DMS153 treated with DMSO at 0.1 percent for 48 hours (cell line): ENCODE measurements at regions not wholly inside any gene's neighbourhood (a gene's known extent, or its start where the extent isn't known, plus 50 kb on each side); places are given as distances from the start of the nearest gene placed in this dataset.
"Not testable (repeated sequence)": the region's sequence is repeated elsewhere in the genome, so short reads cannot be mapped to it uniquely, and the experiment has no call there.

ENCODE experiments used
- DNase-seq: peaks from one replicate; lab custom pipeline; 2025; ENCODE audit not compliant: unreplicated experiment; lab: John Stamatoyannopoulos, UW

- no peak for DNase-seq
These were observed 683.3 kb downstream of the QKI start for GRCh38 chr6:164097551-164098398.

- DNase-seq: no peak
These were observed 682.5 kb downstream of the QKI start for GRCh38 chr6:164097056-164097455.

DNA sequence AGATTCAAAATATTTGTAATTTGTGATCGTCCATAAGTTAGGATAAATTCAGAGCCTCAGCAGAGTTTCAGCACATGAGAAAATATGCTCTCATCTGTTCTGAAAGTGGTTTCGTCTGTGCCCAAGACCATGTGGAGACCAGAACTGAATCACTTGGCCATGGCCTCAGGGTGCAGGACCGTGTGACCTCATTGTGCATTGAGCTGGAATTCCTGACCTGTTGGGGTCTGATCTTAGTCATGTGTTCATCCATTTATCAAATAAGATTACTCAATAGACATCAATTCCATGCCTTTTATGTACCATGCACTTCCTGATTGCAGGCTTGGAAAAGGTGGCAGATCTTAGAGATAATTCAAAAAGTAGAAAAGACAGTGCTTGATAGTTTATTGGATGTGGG lies 680.5 kb downstream of the QKI start:
- DNase-seq: no peak

- no peak for DNase-seq
These were observed 673.4 kb downstream of the QKI start for GRCh38 chr6:164087870-164088269.

DNA sequence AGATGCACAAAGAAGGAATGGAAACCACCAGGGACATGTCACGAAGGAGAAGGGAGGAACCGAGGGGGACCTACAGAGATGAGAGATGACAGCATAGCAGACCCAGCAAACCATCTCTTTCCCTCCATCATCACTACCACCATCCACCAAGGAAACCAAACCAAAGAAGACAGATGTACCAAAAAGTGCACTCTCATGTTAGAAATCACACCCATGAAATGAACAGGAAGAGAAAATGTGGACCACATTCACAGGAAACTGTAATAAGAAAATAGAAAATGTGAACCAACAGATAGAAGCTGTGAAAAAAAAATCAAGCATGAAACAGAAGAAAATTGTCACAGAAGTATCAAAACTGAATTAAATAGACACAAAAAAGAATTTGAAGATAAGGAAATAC lies 672.7 kb downstream of the QKI start:
- DNase-seq: no peak

DNA sequence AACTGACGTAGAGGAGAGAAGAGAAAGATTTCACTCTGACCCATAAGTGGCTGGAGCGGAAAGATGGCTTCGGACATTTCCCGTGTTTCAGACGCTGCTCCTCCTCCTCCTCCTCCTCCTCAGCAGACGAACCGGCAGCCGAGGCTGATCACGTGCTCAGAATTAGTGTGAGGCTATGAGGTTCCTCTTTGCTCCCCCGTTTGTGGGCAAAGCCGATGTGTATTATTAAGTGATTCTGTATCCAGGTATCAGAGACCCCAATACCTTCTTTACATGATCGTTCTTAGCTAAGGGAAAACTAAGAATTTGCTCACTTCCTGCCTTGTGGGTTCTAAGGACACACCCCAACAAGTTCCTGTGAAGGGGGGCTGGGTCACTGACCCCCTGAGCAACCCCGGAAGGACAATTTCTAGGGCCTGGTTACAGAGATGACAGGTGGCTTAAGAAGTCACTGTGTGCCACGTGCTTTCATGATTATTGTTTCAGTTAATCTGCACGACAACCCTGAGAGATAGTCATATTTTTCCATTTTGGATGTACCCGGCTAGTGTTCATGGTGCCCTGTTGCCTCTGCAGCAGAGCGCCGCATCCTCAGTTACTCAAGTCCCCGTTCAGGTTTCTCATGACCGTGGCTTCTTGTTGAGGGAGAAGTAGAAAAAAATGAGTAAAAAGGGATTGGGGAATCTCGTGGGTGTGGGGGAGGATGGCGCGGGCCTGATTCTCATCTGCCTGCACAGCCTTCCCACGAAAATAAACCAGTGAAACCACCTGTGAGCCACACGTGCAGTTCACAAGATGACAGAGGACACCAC lies 671.8 kb downstream of the QKI start:
- no peak for DNase-seq

GRCh38 chr6:164085091-164086075 lies 670.9 kb downstream of the QKI start:
- DNase-seq: no peak

DNA sequence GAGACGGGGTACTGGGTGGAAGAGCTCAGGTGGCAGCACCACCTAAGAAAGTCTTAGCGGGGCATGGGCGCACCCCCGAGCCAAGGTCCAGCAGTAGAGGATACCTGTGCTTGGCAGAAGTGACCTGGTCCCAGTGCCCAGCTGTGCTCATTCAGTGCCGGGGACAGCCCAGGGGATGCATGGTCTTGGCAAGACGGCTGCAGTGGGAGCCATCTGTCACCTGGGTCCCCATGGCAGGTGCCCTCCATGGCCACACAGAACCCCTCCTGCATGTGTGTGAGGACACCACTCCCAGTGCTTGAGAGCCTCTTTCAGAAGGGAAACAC lies 664.7 kb downstream of the QKI start:
- no peak for DNase-seq

- DNase-seq: no peak
These were observed 664.2 kb downstream of the QKI start for GRCh38 chr6:164078532-164079274.

DNA sequence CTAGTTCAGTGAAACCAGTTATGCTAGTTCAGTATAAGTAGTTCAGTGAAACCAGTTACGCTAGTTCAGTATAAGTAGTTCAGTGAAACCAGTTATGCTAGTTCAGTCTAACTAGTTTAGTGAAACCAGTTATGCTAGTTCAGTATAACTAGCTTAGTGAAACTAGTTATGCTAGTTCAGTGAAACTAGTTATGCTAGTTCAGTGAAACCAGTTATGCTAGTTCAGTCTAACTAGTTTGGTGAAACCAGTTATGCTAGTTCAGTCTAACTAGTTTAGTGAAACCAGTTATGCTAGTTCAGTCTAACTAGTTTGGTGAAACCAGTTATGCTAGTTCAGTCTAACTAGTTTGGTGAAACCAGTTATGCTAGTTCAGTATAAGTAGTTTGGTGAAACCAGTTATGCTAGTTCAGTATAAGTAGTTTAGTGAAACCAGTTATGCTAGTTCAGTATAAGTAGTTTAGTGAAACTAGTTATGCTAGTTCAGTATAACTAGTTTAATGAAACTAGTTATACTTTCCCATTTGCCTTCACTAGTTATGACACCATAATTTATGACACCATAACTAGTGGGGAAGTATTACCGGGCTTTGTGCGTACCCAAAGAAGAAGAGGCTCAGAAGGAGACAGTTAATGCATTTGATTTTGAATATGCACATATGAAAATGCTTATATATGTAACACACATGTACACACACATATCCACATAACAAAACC lies 662.5 kb downstream of the QKI start:
- not testable (repeated sequence) for DNase-seq

DNA sequence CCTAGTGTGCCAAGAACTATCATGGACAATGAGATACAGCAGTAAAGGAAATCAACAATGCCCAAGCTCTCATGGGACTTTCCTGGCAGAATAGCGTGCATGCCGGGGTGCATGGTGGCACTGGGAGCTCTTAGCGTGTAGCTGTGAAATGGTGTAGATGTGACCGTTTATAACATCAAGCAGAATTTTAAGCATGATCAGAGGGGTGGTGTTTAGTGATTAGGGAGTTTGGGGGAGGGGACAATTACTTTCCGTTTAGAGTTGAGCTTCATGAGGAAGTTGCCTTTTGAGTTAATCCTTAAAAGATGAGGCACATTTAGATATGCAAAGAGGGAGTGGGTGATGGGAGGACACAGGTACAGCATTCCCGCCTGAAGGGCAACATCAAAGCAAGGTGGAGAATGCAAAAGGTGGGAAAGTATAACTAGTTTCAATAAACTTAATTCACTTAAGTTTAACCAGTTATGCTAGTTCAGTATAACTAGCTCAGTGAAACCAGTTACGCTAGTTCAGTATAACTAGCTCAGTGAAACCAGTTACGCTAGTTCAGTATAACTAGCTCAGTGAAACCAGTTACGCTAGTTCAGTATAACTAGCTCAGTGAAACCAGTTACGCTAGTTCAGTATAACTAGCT lies 661.6 kb downstream of the QKI start:
- DNase-seq: no peak

DNA sequence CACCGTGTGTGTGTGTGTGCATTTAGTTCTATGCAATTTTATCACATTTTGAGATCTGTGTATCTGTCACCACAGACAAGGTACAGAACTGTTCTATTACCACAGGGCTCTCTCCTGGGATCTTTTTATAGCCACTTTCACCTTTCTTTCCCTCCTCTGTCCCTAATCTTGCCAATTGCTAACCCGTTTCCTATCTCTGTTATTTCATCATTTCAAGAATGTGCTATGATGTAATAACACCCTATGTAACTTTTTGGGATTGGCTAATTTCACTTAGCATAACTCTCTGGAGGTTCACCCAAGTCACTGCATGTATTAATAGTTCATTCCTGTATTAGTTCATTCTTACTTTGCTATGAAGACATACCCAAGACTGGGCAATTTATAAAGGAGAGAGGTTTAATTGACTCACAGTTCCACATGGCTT lies 657.7 kb downstream of the QKI start:
- DNase-seq: no peak

DNA sequence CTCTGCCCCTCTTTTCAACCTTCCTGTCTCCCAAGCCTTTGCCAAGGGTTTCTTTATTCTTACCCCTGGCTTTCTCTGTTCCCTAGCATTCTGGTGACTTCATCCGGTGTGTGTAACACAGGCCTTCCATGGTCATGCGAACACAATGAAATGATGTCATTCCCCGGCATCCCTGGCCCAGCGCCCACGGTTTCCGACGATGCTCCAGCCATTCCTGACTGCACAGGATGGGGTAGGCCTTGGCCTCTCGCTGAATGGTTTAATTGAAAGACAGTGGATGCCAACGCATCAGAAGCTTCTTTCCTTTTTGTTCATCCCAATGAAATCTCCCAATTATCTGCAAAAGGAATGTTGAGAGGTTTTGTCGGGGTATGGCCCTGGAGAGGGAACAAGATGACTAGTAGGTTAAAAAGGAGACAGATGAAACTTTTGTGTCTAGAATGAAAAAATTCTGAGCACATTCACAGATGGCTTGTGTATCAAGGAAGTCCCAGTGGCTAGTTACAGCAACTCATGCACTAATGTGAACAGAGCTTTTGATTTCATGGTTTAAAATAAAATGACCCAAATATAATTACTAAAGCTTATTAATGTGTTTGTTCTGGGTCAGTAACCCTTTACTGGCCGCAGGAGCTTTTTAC lies 655.0 kb downstream of the QKI start:
- DNase-seq: no peak

DNA sequence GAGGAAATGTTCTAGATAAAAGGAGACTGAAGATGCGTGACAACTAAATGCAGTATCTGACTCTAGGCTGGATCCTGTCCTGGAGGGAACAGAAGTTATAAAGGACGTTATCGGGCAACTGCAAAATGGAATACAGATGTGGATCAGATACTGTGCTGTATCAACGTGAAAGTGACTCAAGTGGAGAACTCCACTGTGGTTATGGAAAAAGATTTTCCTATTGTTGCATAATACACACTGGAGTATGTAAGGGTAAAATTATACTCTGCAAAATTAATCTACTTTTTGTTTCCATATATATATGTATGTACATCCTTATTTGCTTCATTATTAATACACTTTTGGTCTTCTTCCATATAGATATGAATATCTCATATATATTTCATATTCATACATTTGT lies 654.0 kb downstream of the QKI start:
- no peak for DNase-seq

- DNase-seq: no peak
These were observed 652.2 kb downstream of the QKI start for GRCh38 chr6:164066766-164067165.

GRCh38 chr6:164066335-164066734 lies 651.8 kb downstream of the QKI start:
- no peak for DNase-seq

- no peak for DNase-seq
These were observed 648.8 kb downstream of the QKI start for GRCh38 chr6:164063346-164063745.

GRCh38 chr6:164062872-164063271 lies 648.4 kb downstream of the QKI start:
- no peak for DNase-seq

DNA sequence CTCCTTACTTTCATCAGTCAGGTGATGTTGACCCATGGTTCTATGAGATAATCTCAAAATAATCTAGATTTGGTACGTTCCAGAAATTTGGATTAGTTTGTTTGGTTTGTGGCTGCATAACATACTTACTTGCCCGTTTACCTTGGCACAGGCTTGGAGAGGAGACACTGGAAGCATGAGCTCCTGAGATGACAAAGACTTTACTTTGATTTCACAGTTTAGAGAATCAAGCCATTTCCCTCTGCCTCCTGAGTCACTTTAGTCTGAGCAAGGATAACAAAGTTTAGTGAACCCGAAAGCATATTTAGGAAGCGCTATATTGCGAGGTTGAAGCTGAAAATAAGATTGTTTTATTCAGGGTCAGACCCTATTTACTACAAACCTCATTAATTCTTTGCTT lies 643.4 kb downstream of the QKI start:
- DNase-seq: no peak
